HG03460 (cell line): ENCODE measurements at regions not wholly inside any gene's neighbourhood (a gene's known extent, or its start where the extent isn't known, plus 50 kb on each side); places are given as distances from the start of the nearest gene placed in this dataset.
"Not testable (repeated sequence)": the region's sequence is repeated elsewhere in the genome, so short reads cannot be mapped to it uniquely, and the experiment has no call there.

Experiments used
- ATAC-seq: cut with Tn5 transposase; IDR thresholded peaks from one replicate; pipeline ENCODE4 v1.9.1; 2021; ENCODE audit not compliant: unreplicated experiment

GRCh38 chr12:33588725-33589405 is 149.2 kb upstream of the SYT10 start:
- ATAC-seq: peak; percentile 35

- no peak for ATAC-seq
Observed at GRCh38 chr12:33589576-33590114, 150.0 kb upstream of the SYT10 start.

GRCh38 chr12:33593753-33594152 is 154.1 kb upstream of the SYT10 start:
- ATAC-seq: no peak

GRCh38 chr12:33596061-33596460 is 156.4 kb upstream of the SYT10 start:
- no peak for ATAC-seq

GRCh38 chr12:33596814-33597213 is 157.2 kb upstream of the SYT10 start:
- ATAC-seq: no peak

- no peak for ATAC-seq
Observed at GRCh38 chr12:33602515-33602914, 162.9 kb upstream of the SYT10 start.

- no peak for ATAC-seq
Observed at GRCh38 chr12:33605757-33606156, 166.1 kb upstream of the SYT10 start.

GRCh38 chr12:33609910-33610309 is 170.3 kb upstream of the SYT10 start:
- ATAC-seq: no peak

GRCh38 chr12:33614630-33615029 is 175.0 kb upstream of the SYT10 start:
- no peak for ATAC-seq

DNA sequence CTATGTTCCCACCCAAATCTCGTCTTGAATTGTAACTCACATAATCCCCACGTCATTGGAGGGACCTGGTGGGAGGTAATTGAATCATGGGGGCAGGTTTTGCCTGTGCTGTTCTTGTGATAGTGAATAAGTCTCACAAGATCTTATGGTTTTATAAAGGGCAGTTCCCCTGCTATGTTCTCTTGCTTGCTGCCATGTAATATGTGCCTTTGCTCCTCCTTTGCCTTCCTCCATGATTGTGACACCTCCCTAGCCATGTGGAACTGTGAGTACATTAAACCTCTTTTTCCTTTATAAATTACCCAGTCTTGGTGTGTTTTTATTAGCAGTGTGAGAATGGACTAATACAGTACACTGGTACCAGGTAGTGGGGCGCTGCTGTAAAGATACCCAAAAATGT is 177.6 kb upstream of the SYT10 start:
- ATAC-seq: no peak

DNA sequence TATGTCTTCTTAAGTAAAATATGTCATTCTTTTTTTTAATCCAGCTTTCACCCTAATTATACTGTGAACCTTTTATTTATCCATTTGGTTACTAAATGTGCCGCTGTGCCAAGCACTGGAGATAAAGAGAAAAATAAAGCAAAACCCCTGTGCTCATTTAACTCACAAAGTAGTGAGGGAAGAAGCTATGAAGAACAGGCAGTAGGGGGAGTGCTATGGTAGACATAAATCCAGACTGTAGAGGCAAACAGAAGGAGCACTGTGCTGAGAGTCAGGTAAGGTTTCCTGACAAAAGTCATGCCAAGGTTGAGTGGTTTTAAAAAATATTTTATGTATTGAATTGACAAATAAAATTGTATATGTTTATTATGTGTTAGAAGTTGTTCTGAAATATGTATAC is 188.5 kb upstream of the SYT10 start:
- no peak for ATAC-seq

DNA sequence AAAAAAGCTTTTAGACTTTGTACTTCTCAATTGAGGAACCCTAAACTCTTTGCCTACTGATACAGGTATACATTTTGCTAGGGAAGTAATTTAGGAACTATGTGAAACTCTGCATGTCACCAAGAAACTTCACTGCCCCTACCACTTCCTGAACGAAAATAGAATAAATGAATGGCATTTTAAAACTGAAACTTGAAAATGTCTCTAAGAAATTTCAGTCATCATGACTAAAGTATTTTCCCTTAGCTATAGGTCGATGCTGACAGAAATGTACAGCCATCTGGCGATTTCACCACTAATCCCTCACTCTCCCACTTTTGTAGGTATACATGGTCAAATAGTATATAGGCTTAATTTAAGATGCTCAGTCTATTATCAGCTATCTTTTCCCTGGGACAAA is 194.9 kb upstream of the SYT10 start:
- ATAC-seq: peak; percentile 59

- not testable (repeated sequence) for ATAC-seq
Observed at GRCh38 chr12:33636930-33637329, 197.3 kb upstream of the SYT10 start.

DNA sequence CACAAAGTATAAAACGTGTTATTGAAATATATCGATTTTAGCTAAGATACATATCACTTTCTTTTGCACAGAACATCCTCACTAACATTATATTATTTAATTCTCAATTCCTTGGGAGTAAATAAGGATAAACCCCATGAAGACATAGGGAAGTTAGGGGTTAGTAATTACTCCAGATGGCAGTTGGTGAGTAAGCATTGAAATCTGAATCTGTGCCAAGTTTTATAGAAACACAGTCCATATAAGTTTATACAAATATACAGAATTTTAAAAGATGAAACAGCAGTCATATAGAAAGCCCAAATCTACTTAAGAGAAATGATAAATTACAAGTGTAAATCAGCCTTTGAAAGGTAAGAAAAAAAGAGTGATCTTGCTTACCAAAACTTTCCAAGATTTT is 200.4 kb upstream of the SYT10 start:
- no peak for ATAC-seq

- no peak for ATAC-seq
Observed at GRCh38 chr12:33649992-33650391, 210.4 kb upstream of the SYT10 start.

DNA sequence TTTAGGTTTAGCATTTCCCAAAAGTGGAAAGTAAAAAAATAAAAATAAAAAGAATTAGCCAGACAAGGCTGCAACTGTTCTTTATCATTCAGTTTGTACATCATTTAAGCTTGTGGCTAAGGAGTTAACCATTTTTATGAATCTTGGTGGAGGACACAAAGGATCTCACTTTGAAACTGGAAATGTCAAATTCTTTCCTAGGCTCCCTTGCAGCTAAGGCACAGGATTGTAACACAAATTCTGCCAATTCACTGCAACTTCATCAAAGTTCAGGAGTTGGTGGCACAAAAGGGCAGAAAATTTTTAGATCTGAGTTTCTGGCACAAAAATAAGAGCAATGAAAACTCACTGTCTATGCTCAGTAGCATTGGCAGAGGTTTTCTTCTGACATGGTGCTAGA is 211.2 kb upstream of the SYT10 start:
- ATAC-seq: no peak

DNA sequence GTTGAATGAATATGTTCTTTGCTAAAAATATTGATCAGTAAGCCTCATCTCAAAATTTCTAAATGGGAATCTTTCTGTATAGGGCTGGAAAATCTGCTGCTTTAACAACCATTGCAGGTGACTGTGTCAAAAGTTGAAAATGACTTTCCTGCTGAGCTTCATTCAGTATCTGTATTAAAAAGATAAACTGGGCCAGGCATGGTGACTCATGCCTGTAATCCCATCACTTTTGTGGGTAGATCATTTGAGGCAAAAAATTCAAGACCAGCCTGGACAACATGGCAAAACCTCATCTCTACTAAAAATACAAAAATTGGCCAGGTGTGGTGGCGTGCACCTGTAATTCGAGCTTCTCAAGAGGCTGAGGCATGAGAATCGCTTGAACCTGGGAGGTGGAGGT is 213.7 kb upstream of the SYT10 start:
- no peak for ATAC-seq

- ATAC-seq: no peak
Observed at GRCh38 chr12:33654313-33654712, 214.7 kb upstream of the SYT10 start.

GRCh38 chr12:33663000-33663654 is 223.5 kb upstream of the SYT10 start:
- ATAC-seq: no peak

GRCh38 chr12:33669349-33669748 is 229.7 kb upstream of the SYT10 start:
- ATAC-seq: no peak

- no peak for ATAC-seq
Observed at GRCh38 chr12:33670284-33670683, 230.7 kb upstream of the SYT10 start.

DNA sequence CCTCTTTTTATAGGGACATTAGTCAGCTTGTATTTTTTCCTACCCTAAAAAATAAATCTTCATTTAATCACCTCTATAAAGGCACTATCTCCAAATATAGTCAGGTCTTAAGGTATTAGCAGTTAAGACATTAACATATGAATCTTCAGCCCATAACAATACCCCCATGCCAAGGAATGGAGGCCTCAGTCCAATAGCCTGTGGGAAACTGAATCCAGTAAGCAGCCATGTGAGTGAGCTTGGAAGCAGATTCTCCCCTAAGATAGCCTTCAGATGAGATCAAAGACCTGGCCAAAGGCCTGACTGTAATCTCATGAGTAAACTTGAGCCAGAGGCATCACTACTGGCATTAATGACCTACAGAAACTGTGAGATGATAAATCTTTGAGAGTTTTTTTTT is 232.1 kb upstream of the SYT10 start:
- ATAC-seq: no peak
